GM18520 (cell line): ENCODE measurements at regions not wholly inside any gene's neighbourhood (a gene's known extent, or its start where the extent isn't known, plus 50 kb on each side); places are given as distances from the start of the nearest gene placed in this dataset.
"Not testable (repeated sequence)": the region's sequence is repeated elsewhere in the genome, so short reads cannot be mapped to it uniquely, and the experiment has no call there.

Experiments used
- ATAC-seq: cut with Tn5 transposase; IDR thresholded peaks from one replicate; pipeline ENCODE4 v1.9.1; 2021; ENCODE audit not compliant: unreplicated experiment

GRCh38 chrX:4181782-4182407 lies 468.4 kb upstream of the PRKX start:
- ATAC-seq = no peak

- ATAC-seq = no peak
These were observed 465.6 kb upstream of the PRKX start for GRCh38 chrX:4179031-4179430.

DNA sequence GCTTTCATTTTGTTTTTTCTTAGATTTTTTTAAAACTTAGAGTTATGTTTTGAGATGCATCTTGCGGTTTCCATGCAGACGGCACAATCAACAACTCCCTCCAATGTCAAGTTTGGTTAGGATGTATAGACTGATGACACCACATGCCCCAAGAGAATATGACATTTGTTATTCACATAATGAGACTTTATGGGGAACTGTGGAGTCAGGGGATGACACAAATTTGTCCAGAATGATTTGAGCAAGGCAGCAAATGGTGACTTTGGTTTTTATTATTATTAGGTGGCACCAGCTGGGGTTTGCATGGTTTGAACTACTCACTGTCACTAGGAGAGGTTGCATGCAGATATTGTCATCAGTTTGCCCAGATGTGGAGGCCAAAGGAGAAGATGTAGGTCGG lies 461.8 kb upstream of the PRKX start:
- no peak for ATAC-seq

GRCh38 chrX:4173743-4174142 lies 460.3 kb upstream of the PRKX start:
- ATAC-seq = no peak

DNA sequence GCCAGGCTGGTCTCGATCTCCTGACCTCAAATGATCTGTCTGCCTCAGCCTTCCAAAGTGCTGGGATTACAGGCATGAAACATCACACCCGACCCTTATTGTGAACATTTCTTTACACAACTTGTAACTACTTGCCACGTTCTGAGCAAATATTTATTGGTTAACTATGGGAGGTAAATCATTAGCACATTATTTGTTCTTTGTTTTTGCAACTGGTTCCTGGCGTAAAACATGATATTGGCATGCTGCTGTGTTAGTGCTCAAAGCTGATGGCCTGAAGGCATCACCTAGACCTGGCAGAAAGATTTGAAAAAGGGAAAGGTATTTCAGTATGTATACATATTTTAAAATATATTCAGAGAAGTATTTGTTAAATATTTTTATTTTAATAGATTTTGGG lies 438.3 kb upstream of the PRKX start:
- ATAC-seq = no peak

DNA sequence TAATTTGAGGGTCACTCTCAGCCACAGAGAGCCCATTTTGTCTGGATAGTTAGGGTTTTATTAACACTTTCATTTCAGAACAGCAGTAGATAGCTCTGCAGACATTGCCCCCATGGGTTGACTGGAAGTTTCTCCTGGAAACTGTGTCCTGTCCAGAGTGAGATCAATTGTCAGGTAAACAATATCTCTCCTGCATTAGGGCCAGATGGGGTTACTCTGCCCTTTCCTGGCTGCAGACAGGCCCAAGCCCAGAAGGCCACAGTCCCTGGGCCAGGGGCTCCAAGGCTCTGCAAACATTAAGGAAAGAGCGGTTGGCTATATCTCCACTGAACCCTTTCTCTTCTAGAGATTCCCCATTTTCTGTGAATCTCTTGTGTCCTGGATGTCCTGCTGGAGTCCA lies 436.8 kb upstream of the PRKX start:
- no peak for ATAC-seq

- ATAC-seq = no peak
These were observed 416.2 kb upstream of the PRKX start for GRCh38 chrX:4129626-4130025.

DNA sequence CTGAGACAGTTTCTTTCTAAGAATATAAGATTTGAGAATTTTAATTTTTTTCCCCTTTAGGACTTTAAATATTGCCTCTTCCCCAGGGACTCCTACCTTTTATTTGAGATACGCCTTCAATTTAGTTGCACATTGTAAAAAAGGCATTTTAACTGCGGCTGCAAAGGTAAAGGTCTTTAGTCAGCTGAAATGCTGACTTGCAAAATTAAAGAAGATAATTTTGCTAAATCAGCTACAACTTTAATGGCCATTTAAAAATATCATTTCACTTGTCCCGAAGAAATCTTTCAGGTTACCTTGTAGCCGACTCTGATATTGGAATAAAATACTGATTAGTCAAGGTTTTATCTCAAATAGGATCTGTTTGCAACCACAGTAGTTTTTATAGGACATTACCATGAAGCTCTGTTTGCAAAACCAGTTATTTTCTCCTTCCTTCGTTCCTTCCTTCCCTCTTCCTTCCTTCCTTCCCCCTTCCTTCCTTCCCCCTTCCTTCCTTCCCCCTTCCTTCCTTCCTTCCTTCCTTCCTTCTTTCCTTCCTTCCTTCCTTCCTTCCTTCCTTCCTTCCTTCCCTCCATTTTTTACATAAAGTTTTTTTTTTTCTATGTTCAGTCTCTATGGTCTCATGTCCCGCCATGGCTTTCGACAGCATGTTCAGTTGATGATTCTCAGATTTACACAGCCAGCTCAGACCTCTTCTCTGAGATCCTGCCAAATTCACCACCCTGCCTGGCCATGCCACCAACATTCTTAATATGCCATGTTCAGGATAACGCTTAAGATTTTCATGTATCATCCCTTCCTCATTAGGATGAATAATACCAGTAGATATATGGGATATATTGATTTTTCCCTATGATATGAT lies 405.4 kb upstream of the PRKX start:
- ATAC-seq = no peak

DNA sequence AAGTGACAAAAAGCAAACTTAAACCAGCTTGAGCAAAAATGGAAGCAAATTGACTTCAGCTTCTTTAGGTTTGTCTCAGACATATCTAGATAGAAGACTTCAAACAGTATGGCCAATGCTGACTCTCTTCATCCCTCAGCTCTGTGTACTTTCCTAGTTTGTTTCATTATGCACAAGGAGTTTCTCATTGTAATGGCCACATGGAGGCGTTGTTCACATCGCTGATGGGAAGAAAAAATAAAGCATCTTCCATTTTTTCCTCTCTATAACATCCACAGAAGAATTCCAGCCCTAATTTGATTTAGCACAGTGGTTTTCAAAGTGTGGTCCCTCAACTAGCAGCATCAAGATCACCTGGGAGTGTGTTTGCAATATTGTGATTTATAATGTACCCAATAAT lies 397.5 kb upstream of the PRKX start:
- ATAC-seq = no peak

DNA sequence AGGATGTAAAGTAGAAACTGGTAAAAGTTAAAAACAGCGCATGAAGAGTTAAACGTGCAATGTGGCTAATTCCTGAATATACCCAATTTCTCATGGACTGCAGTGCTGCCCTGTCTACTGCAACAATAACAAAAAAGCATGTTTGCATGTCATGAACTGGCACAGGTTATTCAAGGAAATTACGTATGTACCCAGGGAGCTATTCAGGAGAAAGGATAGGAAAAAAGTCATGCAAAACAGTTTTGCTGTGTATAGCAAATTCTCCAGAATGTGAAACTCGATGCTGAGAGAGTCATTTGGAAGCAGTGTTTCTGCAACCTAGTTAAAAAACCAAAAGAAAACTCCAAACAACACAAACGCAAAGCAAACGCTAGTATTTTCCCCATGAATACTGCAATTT lies 381.5 kb upstream of the PRKX start:
- ATAC-seq = no peak

- ATAC-seq = no peak
These were observed 377.8 kb upstream of the PRKX start for GRCh38 chrX:4091046-4091760.

DNA sequence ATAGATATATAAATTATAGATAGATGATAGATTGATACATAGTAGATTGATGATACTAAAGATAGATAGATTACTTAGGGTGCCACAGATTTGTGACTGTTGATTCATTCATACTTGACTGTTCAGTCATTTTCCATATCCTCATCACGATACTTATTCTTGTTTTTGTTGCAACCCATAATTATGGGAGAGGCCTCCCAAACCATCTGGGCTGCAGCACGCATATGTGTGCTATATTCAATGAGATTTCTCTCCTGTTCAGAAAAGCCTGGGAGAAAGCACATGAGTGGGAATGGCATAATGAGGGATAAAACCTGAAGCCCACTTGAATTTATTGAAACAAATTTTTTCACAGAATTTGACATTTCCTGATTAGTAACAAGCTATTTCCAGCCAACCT lies 346.4 kb upstream of the PRKX start:
- no peak for ATAC-seq

DNA sequence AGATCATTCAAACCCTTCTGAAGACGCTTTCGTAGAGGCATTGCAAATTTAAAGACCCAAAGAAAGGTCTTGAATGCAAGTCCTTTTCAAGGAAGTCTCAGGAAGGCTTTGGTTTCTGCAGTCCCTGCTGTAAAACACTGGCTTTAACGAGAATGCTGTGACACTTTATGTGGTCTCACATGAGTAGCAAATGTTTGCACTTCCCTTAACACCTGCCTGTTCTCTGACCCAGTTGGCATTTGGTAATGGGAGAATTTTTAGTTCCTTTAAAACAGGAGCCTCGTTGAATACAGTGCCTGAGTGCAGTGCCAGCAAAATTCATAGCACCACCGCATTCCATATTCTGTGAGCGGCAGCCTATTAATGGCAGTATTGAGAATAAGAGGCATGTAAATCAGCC lies 330.5 kb upstream of the PRKX start:
- no peak for ATAC-seq

DNA sequence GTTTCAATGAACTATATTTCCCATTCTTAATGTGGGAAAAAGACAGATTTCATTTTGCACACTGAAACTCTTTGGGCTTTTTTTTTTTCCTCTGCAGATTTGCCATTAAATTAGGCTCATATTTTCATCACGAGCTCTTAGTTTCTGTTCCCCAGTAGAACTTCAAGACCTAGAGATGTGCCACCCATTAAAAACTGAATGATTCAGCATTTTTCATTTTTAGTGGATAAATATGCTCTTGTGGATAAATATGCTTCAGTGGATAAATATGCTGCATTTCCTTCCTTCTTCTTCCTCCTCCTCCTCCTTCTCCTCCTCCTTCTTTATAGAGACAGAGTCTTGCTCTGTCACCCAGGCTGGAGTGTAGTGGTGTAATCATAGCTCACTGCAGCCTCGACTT lies 322.4 kb upstream of the PRKX start:
- ATAC-seq = no peak

DNA sequence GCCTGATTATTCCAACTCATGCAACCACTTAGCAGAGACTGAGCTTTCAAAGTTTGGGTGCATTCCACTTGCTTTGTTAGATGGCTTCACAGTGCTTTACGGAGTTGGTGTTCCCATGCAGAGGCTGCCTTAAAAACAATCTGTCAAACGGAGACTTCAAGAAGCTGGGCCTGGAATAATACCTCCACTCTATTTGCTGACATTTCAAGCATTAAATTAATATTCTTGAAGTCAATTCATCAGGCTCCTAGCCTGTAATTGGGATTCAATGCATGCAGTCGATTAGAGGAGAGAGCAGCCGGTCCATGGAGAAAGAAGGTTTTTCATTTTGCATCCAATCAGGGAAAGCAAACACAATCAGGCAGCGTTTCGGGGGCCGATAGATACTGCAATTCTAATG lies 314.7 kb upstream of the PRKX start:
- ATAC-seq = no peak

DNA sequence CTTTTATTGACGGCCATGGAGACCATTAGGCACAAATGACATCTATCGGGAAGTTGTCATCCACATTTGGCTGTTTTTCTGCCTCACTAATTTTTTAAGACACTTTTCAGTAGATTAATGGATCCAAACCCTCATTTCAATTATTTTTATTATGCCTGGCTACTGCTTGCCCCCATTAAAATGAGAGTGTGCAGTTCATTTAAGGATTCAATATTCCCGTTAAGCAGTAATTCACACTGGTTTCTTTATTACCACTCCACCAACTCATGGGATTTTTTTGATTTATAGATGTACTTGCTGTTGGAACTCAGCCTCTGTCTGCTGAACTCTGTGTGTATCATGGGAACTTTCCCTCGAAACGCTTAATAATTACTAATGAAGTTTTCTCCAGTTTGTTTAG lies 291.8 kb upstream of the PRKX start:
- ATAC-seq = no peak

- ATAC-seq = no peak
These were observed 291.4 kb upstream of the PRKX start for GRCh38 chrX:4004822-4005221.

DNA sequence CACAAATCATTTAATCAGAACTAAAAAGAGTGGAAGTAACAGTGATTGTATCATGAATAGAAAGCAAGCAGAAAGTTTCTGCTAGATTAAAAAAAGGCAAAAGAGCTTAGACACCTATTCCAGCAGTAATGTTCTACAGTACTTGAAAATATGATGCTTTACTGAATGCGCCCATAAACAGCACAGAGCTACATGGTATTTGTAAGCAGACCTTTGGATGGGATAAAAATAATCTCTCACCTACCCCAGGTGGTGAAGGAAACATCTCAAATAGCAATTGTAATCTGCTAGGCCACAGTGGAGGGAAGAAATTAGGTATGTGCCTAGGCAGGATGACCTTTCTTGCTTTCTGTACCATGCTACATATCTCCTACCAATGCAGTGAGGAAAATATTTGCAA lies 280.9 kb upstream of the PRKX start:
- ATAC-seq = no peak

DNA sequence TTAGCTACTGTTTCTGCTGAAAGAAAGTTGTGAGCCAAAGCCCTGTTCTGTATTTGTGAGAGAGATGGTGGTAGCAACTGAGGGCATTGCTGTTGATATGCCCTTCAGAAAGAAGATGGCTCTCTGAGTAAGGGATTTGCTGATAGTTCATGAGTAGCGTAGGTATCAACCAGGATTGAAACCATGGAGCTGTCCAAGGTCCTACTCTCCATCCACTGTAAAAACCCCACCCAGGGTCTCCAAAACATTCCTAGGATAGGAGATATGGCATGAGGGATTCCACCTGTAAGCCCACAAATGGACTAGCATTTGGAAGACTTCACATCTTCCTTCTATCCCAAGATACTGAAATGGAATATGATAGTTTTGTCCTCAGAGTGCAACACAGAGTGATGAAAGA lies 277.1 kb upstream of the PRKX start:
- no peak for ATAC-seq

DNA sequence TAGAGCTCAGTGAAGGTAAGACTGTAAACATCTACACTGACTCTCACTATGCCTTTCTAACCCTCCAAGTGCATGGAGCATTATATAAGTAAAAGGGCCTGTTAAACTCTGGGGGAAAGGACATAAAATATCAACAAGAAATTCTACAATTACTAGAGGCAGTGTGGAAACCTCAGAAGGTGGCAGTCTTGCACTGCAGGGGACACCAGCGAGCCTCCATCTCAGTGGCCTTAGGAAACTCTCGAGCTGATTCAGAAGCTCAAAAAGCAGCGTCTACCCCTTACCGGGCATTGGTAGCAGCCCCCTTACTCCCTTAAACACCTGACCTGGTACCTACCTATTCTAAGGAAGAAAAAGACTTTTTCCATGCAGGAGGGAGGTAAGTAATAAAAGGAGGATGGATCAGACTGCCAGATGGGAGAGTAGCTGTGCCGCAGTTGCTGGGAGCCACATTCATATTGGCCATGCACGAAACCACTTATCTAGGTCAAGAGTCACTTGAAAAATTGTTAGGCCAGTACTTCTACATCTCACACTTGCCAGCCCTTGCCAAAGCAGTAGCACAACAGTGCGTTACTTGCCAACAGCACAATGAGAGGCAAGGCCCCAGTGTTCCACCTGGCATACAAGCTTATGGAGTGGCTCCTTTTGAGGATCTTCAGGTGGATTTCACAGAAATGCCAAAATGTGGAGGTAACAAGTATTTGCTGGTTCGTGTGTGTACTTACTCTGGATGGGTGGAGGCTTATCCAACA lies 258.8 kb upstream of the PRKX start:
- ATAC-seq = not testable (repeated sequence)

GRCh38 chrX:3968749-3969148 lies 255.3 kb upstream of the PRKX start:
- no peak for ATAC-seq
